ENCODE measurements at regions not wholly inside any gene's neighbourhood (a gene's known extent, or its start where the extent isn't known, plus 50 kb on each side); places are given as distances from the start of the nearest gene placed in this dataset.

DNA sequence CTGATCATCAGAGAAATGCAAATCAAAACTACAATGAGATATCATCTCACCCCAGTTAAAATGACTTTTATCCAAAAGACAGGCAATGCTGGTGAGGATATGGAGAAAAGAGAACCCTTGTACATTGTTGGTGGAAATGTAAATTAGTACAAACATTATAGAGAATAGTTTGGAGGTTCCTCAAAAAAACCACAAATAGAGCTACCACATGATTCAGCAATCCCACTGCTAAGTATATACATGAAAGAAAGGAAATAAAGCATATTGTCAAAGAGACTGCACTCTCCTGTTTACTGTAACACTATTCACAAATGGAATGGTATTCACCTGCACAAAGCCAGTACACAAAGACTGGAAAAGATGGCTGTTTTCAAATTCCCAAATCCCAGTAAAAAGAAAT is 1233.7 kb downstream of the PCDH17 start:
- no peak for TF ChIP-seq GATA2 (IDR thresholded peaks at IDR 0.05; ENCODE audit: low read depth, low read length)
- TF ChIP-seq GATA3 (IDR thresholded peaks at IDR 0.05; ENCODE audit: low read depth, low read length), result no peak

Measured in SH-SY5Y (cell line).